OCI-LY1 (cell line): ENCODE measurements at regions not wholly inside any gene's neighbourhood (a gene's known extent, or its start where the extent isn't known, plus 50 kb on each side); places are given as distances from the start of the nearest gene placed in this dataset.

Experiments
- H2AFZ ChIP-seq: fragments of 200-600 bp; sonication (generic), shearing (Covaris generic); 2 replicates; pipeline ENCODE4 v1.6.0; 2014; ENCODE audit warnings: antibody characterized with exemption, mild to moderate bottlenecking, low read length
- H3F3A ChIP-seq: fragments of 200-600 bp; sonication (generic), shearing (Covaris generic); 2 replicates; pipeline ENCODE4 v1.6.0; 2014; ENCODE audit warnings: mild to moderate bottlenecking, antibody characterized with exemption, low read length, moderate library complexity; ENCODE audit not compliant: insufficient read depth
- H3K27ac ChIP-seq: fragments of 200-600 bp; sonication (generic); 2 replicates; pipeline ENCODE4 v1.5.1; 2014; ENCODE audit warnings: low read length, mixed run types, mild to moderate bottlenecking, low read depth; ENCODE audit not compliant: poor library complexity, severe bottlenecking
- H3K27me3 ChIP-seq: fragments of 200-600 bp; sonication (generic); 2 replicates; pipeline ENCODE4 v1.6.0; 2014; ENCODE audit warnings: antibody characterized with exemption, mild to moderate bottlenecking, low read length, moderate library complexity; ENCODE audit not compliant: insufficient read depth
- H3K36me3 ChIP-seq: fragments of 200-600 bp; sonication (generic); 2 replicates; pipeline ENCODE4 v1.6.1; 2014; ENCODE audit warnings: mild to moderate bottlenecking, antibody characterized with exemption, low read length, moderate library complexity, mixed read lengths; ENCODE audit not compliant: insufficient read depth
- H3K4me1 ChIP-seq: fragments of 200-600 bp; sonication (generic); 2 replicates; pipeline ENCODE4 v1.5.1; 2014; ENCODE audit warnings: mild to moderate bottlenecking, low read length, moderate library complexity; ENCODE audit not compliant: insufficient read depth, severe bottlenecking
- H3K4me2 ChIP-seq: fragments of 200-600 bp; sonication (generic), shearing (Covaris generic); 2 replicates; pipeline ENCODE4 v1.6.1; 2014; ENCODE audit warnings: low read length
- H3K4me3 ChIP-seq: fragments of 200-600 bp; sonication (generic); 2 replicates; pipeline ENCODE4 v1.5.1; 2014; ENCODE audit warnings: low read length, low read depth, mild to moderate bottlenecking, mixed read lengths; ENCODE audit not compliant: poor library complexity, severe bottlenecking
- H3K79me2 ChIP-seq: fragments of 200-600 bp; shearing (Covaris generic); 2 replicates; pipeline ENCODE4 v1.6.1; 2016; ENCODE audit warnings: mixed run types, low read length, mixed read lengths; ENCODE audit not compliant: insufficient read depth
- H3K9ac ChIP-seq: fragments of 200-600 bp; sonication (generic), shearing (Covaris generic); 2 replicates; pipeline ENCODE4 v1.6.1; 2014; ENCODE audit warnings: mild to moderate bottlenecking, low read length, mixed read lengths
- H3K9me2 ChIP-seq: fragments of 200-600 bp; sonication (generic), shearing (Covaris generic); 2 replicates; pipeline ENCODE4 v1.6.1; 2014; ENCODE audit warnings: low read depth, mild to moderate bottlenecking, low read length, mixed read lengths
- H3K9me3 ChIP-seq: fragments of 200-600 bp; shearing (Covaris generic); 2 replicates; pipeline ENCODE4 v1.6.1; 2014; ENCODE audit warnings: low read length, mixed read lengths
- H4K20me1 ChIP-seq: fragments of 200-600 bp; sonication (generic), shearing (Covaris generic); 2 replicates; pipeline ENCODE4 v1.6.0; 2016; ENCODE audit warnings: mild to moderate bottlenecking, low read length; ENCODE audit not compliant: insufficient read depth
- EZH2 ChIP-seq: fragments of 200-600 bp; sonication (generic), shearing (Covaris generic); IDR thresholded peaks from 2 replicates; pipeline ENCODE4 v1.8.0; 2017; ENCODE audit warnings: borderline replicate concordance, mixed run types, mild to moderate bottlenecking, antibody characterized with exemption, low read length, moderate library complexity, mixed read lengths
- TF ChIP-seq, protein P1 (sequence below): fragments of 200-600 bp; sonication (generic), shearing (Covaris generic); IDR thresholded peaks from 2 replicates; pipeline ENCODE4 v1.5.1; 2017; ENCODE audit warnings: mild to moderate bottlenecking, antibody characterized with exemption, low read length, moderate library complexity, mixed read lengths

GRCh38 chr2:144669196-144669987, 149.5 kb upstream of the ZEB2 start:
- no peaks in the 10 kb centered on the region for H3K9me3 ChIP-seq
- H4K20me1 ChIP-seq: no peaks in the 10 kb centered on the region
- no peaks in the 10 kb centered on the region for H3K9me2 ChIP-seq
- TF ChIP-seq, protein P1, sequence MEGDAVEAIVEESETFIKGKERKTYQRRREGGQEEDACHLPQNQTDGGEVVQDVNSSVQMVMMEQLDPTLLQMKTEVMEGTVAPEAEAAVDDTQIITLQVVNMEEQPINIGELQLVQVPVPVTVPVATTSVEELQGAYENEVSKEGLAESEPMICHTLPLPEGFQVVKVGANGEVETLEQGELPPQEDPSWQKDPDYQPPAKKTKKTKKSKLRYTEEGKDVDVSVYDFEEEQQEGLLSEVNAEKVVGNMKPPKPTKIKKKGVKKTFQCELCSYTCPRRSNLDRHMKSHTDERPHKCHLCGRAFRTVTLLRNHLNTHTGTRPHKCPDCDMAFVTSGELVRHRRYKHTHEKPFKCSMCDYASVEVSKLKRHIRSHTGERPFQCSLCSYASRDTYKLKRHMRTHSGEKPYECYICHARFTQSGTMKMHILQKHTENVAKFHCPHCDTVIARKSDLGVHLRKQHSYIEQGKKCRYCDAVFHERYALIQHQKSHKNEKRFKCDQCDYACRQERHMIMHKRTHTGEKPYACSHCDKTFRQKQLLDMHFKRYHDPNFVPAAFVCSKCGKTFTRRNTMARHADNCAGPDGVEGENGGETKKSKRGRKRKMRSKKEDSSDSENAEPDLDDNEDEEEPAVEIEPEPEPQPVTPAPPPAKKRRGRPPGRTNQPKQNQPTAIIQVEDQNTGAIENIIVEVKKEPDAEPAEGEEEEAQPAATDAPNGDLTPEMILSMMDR: no peak
- no peak for TF ChIP-seq EZH2
- H3F3A ChIP-seq: no peaks in the 10 kb centered on the region
- peak overlapping the region; percentile 60 for H3K4me2 ChIP-seq
- H3K9ac ChIP-seq: peak overlapping the region; percentile 34
- no peak overlapping the region for H2AFZ ChIP-seq
- no peaks in the 10 kb centered on the region for H3K27me3 ChIP-seq
- H3K79me2 ChIP-seq: no peaks in the 10 kb centered on the region
- H3K36me3 ChIP-seq: no peaks in the 10 kb centered on the region
- H3K4me1 ChIP-seq: peaks cover 89% of the 10 kb centered on the region
- H3K4me3 ChIP-seq: peak overlapping the region; percentile 32
- peak overlapping the region; percentile 87 for H3K27ac ChIP-seq

DNA sequence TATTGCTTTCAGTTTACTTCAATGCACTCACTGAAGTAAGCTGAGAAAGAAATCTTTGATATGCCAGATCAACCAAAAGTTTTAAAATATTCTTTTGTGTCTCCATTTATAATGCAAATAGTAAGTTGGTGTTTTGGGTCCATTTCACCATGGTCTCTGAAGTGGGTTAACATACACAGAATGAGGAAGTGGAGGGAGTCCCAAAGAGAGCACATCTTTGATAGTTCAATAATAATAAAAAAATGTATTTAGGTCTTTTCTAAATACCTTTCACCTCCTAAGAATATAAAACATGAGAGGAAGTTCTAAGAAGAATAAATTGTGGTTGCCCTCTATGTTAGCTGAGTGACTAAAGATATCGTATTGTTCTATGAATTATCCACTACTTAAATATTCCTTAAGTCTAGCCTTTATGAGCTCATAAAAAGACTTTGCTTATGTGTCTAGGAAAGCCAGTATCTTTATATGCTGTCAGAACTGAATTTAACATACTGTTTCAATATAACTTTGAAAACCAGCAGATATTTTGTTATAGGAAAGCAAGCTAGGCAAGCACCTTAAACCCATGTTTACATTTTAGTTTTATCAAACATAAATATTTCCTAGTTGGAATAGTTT, 148.7 kb upstream of the ZEB2 start:
- no peaks in the 10 kb centered on the region for H4K20me1 ChIP-seq
- peak overlapping the region; percentile 60 for H3K4me2 ChIP-seq
- no peaks in the 10 kb centered on the region for H3K27me3 ChIP-seq
- peaks cover 94% of the 10 kb centered on the region for H3K4me1 ChIP-seq
- H3K4me3 ChIP-seq: peak overlapping the region; percentile 32
- H3K36me3 ChIP-seq: no peaks in the 10 kb centered on the region
- 0 out of 2 replicates have a peak overlapping the region, but pooled peaks have one; percentile 30 for H2AFZ ChIP-seq
- no peaks in the 10 kb centered on the region for H3K9me2 ChIP-seq
- H3F3A ChIP-seq: no peaks in the 10 kb centered on the region
- peak overlapping the region; percentile 34 for H3K9ac ChIP-seq
- no peaks in the 10 kb centered on the region for H3K9me3 ChIP-seq
- H3K27ac ChIP-seq: peak overlapping the region; percentile 87
- H3K79me2 ChIP-seq: no peaks in the 10 kb centered on the region
- no peak for TF ChIP-seq EZH2
- TF ChIP-seq, protein P1: no peak

- H4K20me1 ChIP-seq: no peaks in the 10 kb centered on the region
- no peak overlapping the region for H3K27ac ChIP-seq
- peaks cover 88% of the 10 kb centered on the region for H3K4me1 ChIP-seq
- H2AFZ ChIP-seq: no peak overlapping the region
- H3F3A ChIP-seq: no peaks in the 10 kb centered on the region
- H3K36me3 ChIP-seq: no peaks in the 10 kb centered on the region
- no peaks in the 10 kb centered on the region for H3K27me3 ChIP-seq
- no peaks in the 10 kb centered on the region for H3K9me3 ChIP-seq
- H3K4me2 ChIP-seq: no peak overlapping the region
- H3K9ac ChIP-seq: no peak overlapping the region
- no peaks in the 10 kb centered on the region for H3K9me2 ChIP-seq
- no peaks in the 10 kb centered on the region for H3K79me2 ChIP-seq
- TF ChIP-seq EZH2: no peak
- TF ChIP-seq, protein P1: no peak
- H3K4me3 ChIP-seq: no peak overlapping the region
These were observed 146.1 kb upstream of the ZEB2 start for GRCh38 chr2:144666032-144666431.
